ENCODE measurements at regions not wholly inside any gene's neighbourhood (a gene's known extent, or its start where the extent isn't known, plus 50 kb on each side); places are given as distances from the start of the nearest gene placed in this dataset.

DNA sequence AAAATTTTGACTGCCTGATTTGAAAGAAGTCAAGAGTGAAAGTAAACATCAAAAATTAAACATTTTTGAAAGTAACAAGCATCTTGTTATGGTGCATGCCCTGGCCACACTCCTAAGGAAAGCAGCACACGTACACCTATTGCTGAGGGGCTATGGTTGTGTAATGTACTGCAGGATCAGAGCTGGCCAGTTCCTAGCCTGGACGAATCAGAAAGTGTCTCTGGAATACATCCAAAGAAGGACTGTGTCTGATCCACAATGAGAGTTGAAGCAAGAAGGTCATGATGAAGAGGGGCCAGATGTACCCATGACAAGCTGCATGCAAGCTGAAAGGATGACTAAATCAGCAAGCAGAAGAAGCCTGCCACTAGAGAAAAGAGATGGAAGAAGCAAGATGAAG, 618.2 kb downstream of the TLE1 start:
- no peaks in the 10 kb centered on the region for H3K4me1 Mint-ChIP-seq
- Histone ChIP-seq H2AFZ (ENCODE audit: low read length) (no peak overlapping the region), H3K79me2 (ENCODE audit: insufficient read depth, low read length) (no peaks in the 10 kb centered on the region), H3K4me1 (ENCODE audit: insufficient read depth, low read length) (no peaks in the 10 kb centered on the region), H3K4ac (ENCODE audit: low read depth, low read length) (no peak overlapping the region), H3K9ac (ENCODE audit: extremely low read depth, insufficient read length, low read length) (no peak overlapping the region), H2BK15ac (ENCODE audit: low read depth, low read length) (no peak overlapping the region), H3K56ac (ENCODE audit: insufficient read length, low read depth, low read length) (no peak overlapping the region), H3K14ac (ENCODE audit: insufficient read depth, low read length) (no peak overlapping the region), H3K23me2 (ENCODE audit: insufficient read length, low read depth, low read length, poor library complexity, severe bottlenecking) (no peaks in the 10 kb centered on the region), H2BK12ac (ENCODE audit: insufficient read length, low read depth, low read length) (no peak overlapping the region), H3K27me3 (ENCODE audit: insufficient read depth, low read length) (no peaks in the 10 kb centered on the region), H4K91ac (ENCODE audit: insufficient read length, low read depth, low read length) (no peak overlapping the region), H4K8ac (replicated peaks; ENCODE audit: insufficient read length, low read depth, low read length) (no peak overlapping the region), H3K23ac (ENCODE audit: insufficient read length, low read depth, low read length) (no peak overlapping the region), H3K18ac (ENCODE audit: insufficient read length, low read depth, low read length) (no peak overlapping the region), H3T11ph (ENCODE audit: low read length) (no peak overlapping the region), H3K79me1 (ENCODE audit: insufficient read depth, low read depth, low read length, poor library complexity, severe bottlenecking) (no peaks in the 10 kb centered on the region), H2BK20ac (ENCODE audit: low read depth, low read length, poor library complexity, severe bottlenecking) (no peak overlapping the region), H2AK5ac (ENCODE audit: insufficient read length, low read length) (no peak overlapping the region), H3K9me3 (ENCODE audit: control insufficient read depth, low read depth, low read length) (no peaks in the 10 kb centered on the region), H3K4me2 (ENCODE audit: insufficient read depth, insufficient read length, low read length) (no peak overlapping the region), H4K20me1 (ENCODE audit: control insufficient read depth, insufficient read depth, insufficient read length) (no peaks in the 10 kb centered on the region), H3K27ac (ENCODE audit: insufficient read length, low read depth, low read length) (no peak overlapping the region), H2BK120ac (ENCODE audit: low read depth, low read length, poor library complexity, severe bottlenecking) (no peak overlapping the region), H2BK5ac (ENCODE audit: insufficient read length, low read length) (no peak overlapping the region), H4K5ac (ENCODE audit: insufficient read length, low read depth, low read length) (no peak overlapping the region)
- no peak overlapping the region for H3K4me3 Mint-ChIP-seq
- TF ChIP-seq, protein P1, sequence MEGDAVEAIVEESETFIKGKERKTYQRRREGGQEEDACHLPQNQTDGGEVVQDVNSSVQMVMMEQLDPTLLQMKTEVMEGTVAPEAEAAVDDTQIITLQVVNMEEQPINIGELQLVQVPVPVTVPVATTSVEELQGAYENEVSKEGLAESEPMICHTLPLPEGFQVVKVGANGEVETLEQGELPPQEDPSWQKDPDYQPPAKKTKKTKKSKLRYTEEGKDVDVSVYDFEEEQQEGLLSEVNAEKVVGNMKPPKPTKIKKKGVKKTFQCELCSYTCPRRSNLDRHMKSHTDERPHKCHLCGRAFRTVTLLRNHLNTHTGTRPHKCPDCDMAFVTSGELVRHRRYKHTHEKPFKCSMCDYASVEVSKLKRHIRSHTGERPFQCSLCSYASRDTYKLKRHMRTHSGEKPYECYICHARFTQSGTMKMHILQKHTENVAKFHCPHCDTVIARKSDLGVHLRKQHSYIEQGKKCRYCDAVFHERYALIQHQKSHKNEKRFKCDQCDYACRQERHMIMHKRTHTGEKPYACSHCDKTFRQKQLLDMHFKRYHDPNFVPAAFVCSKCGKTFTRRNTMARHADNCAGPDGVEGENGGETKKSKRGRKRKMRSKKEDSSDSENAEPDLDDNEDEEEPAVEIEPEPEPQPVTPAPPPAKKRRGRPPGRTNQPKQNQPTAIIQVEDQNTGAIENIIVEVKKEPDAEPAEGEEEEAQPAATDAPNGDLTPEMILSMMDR (conservative IDR thresholded peaks at IDR 0.05), result no peak
- H3K27me3 Mint-ChIP-seq (ENCODE audit: low read depth), result no peaks in the 10 kb centered on the region
- no peak for DNase-seq
- H3K27ac Mint-ChIP-seq, result no peak overlapping the region
- peaks cover 0 to 1% (median 0%) of the 10 kb centered on the region in 3 experiments; a peak in 1 of 7 replicates for H3K36me3 Mint-ChIP-seq (ENCODE audit: insufficient read depth in 1 of 3, low read depth in 3 of 3)
- peaks cover under 1% of the 10 kb centered on the region in 2 experiments; a peak in 2 of 5 replicates for H3K9me3 Mint-ChIP-seq
- WGBS (ENCODE audit: extremely low coverage, insufficient read length, low lambda C conversion rate), result no CpG with 5 or more reads among the region's 2 CpGs

Measured in H9 (cell line).